Progenitor cell of endocrine pancreas (in vitro differentiated cells): ENCODE measurements at regions not wholly inside any gene's neighbourhood (a gene's known extent, or its start where the extent isn't known, plus 50 kb on each side); places are given as distances from the start of the nearest gene placed in this dataset.
"Not testable (repeated sequence)": the region's sequence is repeated elsewhere in the genome, so short reads cannot be mapped to it uniquely, and the experiment has no call there.

Source experiments
- DNase-seq: peaks from one replicate; pipeline ENCODE4 v3.0.0; 2021; ENCODE audit warnings: low spot score; ENCODE audit not compliant: unreplicated experiment
- H3K27ac Mint-ChIP-seq: 2 replicates; pipeline ENCODE4 v1.8.0; 2021; ENCODE audit warnings: mild to moderate bottlenecking, moderate library complexity, mixed read lengths
- H3K27me3 Mint-ChIP-seq: 2 replicates; pipeline ENCODE4 v1.8.0; 2021; ENCODE audit warnings: mixed read lengths
- H3K36me3 Mint-ChIP-seq: 2 replicates; pipeline ENCODE4 v1.8.0; 2022; ENCODE audit warnings: mixed read lengths; ENCODE audit not compliant: insufficient read depth
- H3K4me1 Mint-ChIP-seq: 2 replicates; pipeline ENCODE4 v1.8.0; 2021; ENCODE audit warnings: low read depth, mixed read lengths
- H3K4me3 Mint-ChIP-seq: 2 replicates; pipeline ENCODE4 v1.8.0; 2021; ENCODE audit warnings: low read depth, mild to moderate bottlenecking, moderate library complexity, mixed read lengths
- H3K9me3 Mint-ChIP-seq: 2 replicates; pipeline ENCODE4 v1.8.0; 2021; ENCODE audit warnings: low read depth, mixed read lengths
- CTCF ChIP-seq: fragments of 200-600 bp; sonication (generic); IDR thresholded peaks from one replicate; pipeline ENCODE4 v1.5.0; 2021; ENCODE audit warnings: antibody characterized with exemption, mild to moderate bottlenecking; ENCODE audit not compliant: unreplicated experiment

- TF ChIP-seq CTCF = no peak
- no peak for DNase-seq
- Mint-ChIP-seq H3K27ac (no peak overlapping the region), H3K36me3 (no peaks in the 10 kb centered on the region), H3K4me1 (no peaks in the 10 kb centered on the region), H3K4me3 (no peak overlapping the region), H3K9me3 (peaks cover 7% of the 10 kb centered on the region), H3K27me3 (no peaks in the 10 kb centered on the region)
Measured at GRCh38 chr1:194013561-194013960, 827.1 kb upstream of the B3GALT2 start.

GRCh38 chr1:194004146-194004545 is 817.7 kb upstream of the B3GALT2 start:
- Mint-ChIP-seq H3K27me3 (no peaks in the 10 kb centered on the region), H3K4me1 (no peaks in the 10 kb centered on the region), H3K4me3 (no peak overlapping the region), H3K27ac (no peak overlapping the region), H3K36me3 (no peaks in the 10 kb centered on the region), H3K9me3 (no peaks in the 10 kb centered on the region)
- no peak for TF ChIP-seq CTCF
- DNase-seq = no peak

- not testable (repeated sequence) for H3K27me3 Mint-ChIP-seq, H3K9me3 Mint-ChIP-seq, H3K4me3 Mint-ChIP-seq
Measured at GRCh38 chr1:194001726-194002350, 815.4 kb upstream of the B3GALT2 start.

GRCh38 chr1:193988885-193989284 is 802.5 kb upstream of the B3GALT2 start:
- no peaks in the 10 kb centered on the region for H3K27me3 Mint-ChIP-seq
- no peaks in the 10 kb centered on the region for H3K4me1 Mint-ChIP-seq
- H3K27ac Mint-ChIP-seq = no peak overlapping the region
- H3K36me3 Mint-ChIP-seq = peaks cover 3% of the 10 kb centered on the region
- no peak for DNase-seq
- peaks cover 23% of the 10 kb centered on the region for H3K9me3 Mint-ChIP-seq
- no peak for TF ChIP-seq CTCF
- H3K4me3 Mint-ChIP-seq = no peak overlapping the region

More at GRCh38 chr1:194001726-194002350, 815.4 kb upstream of the B3GALT2 start:
- H3K36me3 Mint-ChIP-seq, H3K27ac Mint-ChIP-seq, DNase-seq, H3K4me1 Mint-ChIP-seq: not testable (repeated sequence)

GRCh38 chr1:193979219-193979618 is 792.8 kb upstream of the B3GALT2 start:
- TF ChIP-seq CTCF = no peak
- Mint-ChIP-seq H3K27me3 (no peaks in the 10 kb centered on the region), H3K4me1 (no peaks in the 10 kb centered on the region), H3K27ac (no peak overlapping the region), H3K4me3 (no peak overlapping the region), H3K9me3 (peaks cover 2% of the 10 kb centered on the region), H3K36me3 (no peaks in the 10 kb centered on the region)
- DNase-seq = no peak

- no peak for DNase-seq
- no peak for TF ChIP-seq CTCF
- Mint-ChIP-seq H3K27ac (no peak overlapping the region), H3K4me1 (no peaks in the 10 kb centered on the region), H3K9me3 (peaks cover 3% of the 10 kb centered on the region), H3K36me3 (no peaks in the 10 kb centered on the region), H3K27me3 (no peaks in the 10 kb centered on the region), H3K4me3 (no peak overlapping the region)
Measured at GRCh38 chr1:193974286-193974798, 787.9 kb upstream of the B3GALT2 start.
